NCI-H345 treated with DMSO at 0.1 percent for 48 hours (cell line): ENCODE measurements at regions not wholly inside any gene's neighbourhood (a gene's known extent, or its start where the extent isn't known, plus 50 kb on each side); places are given as distances from the start of the nearest gene placed in this dataset.
A peak's percentile ranks its signal among the peaks of the same experiment; 100 is the strongest.

Experiments
- DNase-seq: peaks from one replicate; lab custom pipeline; 2025; ENCODE audit not compliant: unreplicated experiment; lab: John Stamatoyannopoulos, UW

DNA sequence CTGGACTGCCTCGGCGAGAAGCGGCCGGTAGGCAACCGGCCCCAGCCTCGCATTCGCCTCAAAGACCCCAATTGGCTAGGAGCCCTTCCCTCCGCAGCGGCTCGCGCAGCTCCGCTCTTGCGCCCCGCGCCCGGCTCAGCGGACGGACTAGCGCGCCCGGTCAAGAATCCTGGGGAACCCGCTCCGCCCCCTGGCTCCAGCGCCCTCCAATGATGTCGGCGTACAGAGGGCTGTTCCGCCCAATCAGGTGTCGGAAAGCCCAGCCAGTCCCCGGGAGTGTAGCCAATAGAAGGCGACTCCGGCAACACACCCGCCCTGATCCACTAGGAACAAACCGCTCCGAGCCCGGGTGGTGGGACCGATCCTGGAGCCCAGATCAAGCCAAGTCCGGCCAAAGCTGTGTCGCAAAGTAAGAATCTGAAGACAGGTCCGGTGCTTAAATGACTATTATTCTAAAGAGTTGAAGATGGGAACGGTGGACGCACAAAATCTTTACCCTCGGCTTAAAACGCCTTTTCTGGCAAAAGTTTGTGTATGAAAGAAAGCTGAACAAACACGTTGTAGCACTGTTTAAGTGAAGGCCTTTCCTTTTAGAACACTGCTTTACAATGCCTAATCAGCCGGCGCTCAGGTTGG, 132.2 kb downstream of the OGFRL1 start:
- peak; percentile 83 for DNase-seq

DNA sequence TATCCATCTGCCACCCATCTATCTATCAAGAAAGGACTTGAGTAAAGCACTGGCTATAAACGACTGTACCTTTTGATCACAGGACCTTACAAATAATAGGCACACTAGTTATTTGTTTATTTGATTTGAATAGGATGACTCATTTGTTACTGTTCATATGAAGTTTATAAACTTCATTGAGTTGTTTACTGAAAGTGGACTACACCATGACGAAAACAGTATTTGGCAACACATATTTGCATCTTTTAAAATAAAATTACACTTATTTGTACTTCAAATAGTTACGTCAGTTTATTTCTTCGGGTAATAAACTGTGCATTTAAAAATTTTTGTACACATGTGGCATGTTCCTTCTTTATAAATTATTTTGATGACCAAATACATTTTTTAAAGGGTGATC, 133.0 kb downstream of the OGFRL1 start:
- no peak for DNase-seq

DNA sequence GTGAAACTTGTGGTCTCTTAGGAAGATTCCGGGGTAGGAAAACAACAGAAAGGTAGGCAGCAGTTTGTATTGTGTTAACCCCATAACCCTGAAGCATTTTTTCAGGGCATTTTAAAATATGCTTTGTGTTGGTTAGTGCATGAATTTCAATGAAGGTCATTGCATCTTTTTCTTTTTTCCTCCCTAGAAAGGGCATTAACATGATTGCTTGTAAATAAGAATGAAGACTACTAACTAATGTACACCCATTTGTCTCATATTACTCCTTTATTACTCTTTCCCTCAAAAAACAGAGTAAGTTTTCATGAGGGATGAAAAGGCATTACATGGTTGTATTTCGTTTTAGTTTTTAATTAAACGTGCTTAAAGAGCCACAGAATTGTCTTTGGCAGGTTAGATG, 141.4 kb downstream of the OGFRL1 start:
- DNase-seq, result no peak

DNA sequence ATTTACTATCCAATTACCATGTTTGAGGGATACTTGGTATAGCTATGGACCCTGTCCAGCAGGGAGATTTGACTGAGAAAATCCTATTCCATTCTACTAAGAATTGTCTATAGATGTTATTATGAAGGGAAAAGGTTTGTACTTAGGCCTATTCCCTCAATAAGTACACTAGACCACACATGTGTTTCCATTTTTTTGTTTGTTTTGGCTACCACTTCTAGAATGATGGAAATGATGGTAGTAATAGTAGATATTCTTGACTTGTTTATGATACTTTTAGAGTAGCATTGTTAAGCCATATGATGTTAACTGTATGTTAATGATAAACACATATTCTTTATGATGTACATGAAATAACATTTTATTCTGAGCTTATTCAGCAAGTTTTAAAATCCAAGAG, 144.8 kb downstream of the OGFRL1 start:
- DNase-seq, result no peak

DNA sequence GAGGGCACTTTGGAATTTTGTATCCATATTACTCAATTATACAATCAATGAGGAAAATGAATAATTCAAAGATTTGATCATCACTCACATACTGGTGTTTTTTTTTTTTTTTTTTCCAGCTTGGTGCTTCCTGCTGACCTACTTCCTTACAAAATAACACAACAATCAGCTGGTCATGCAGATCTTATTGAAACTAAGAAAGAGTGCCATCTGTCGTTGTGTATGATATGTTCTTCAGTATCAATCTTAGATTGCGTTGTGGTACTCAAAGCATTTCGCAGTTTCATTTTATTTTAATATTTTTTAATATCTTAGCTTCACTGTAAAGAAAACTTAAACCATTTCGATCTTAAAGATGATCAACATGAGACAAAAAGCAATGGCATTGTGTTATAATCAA, 155.6 kb downstream of the OGFRL1 start:
- no peak for DNase-seq

DNA sequence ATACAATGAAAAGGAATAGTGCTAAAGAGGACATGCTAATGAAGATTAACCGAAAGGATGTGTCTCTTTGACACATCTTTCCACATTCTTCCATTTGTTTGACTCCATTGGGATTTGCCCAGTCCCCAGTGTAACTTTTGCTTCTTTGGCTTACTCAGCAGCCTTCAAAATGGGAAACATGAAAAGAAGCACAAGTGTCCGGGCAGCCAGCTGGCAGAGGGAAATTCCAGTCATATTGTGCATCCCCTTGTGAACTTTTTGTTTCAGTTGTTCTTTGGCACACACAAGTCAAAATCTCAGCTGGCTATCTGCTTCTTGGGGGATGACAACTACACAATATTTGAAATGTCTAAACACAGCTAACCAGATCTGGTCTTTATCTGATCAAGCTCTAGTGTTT, 157.4 kb downstream of the OGFRL1 start:
- no peak for DNase-seq

DNA sequence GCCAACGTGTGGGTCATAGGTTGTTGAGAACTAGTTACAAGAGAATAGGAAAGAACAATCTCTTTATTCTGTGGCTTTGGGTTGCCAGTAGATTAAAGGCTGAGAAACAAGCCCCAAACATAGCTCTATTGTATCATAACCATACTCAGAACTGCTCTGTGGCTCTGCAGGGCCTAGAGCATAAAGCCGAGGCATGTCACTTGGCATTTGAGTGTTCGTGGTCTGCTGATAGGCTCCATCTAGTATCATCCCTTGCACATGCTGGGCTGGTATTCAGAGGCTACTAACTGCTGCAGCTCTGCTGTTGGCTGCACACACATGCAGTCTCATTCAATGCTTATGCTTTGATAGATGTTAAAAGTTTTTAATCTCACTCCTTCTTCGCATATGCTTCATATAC, 157.9 kb downstream of the OGFRL1 start:
- DNase-seq, result no peak

DNA sequence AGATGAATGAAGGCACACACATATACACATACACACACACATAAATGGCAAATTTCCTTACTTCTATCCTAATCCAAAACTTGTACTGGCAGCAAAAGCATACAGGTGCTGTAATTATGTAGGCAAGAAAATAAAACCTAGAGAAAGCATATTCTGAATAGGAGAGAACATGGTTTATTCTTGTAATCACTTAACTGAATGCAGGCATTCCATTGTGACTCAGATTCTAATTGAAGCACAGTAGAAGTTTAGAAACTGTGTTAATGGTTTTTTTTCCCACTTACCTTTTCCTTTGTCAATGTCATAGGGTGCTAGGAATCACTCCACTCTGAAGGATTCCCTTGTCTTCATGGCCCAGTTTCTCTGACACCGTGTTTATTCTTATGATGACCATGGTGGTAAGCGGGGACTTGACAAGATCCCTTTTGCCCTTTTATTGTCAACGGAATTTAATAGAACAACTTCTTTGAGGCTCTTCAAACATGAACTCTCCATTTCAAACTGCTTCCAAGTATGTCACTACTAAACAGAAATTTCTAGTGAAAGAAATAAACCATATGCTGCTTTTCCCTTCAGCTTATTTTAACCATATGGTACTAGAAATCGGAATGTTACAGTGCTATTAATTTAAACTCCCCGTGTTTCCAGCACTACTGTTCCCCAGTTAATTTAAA, 164.2 kb downstream of the OGFRL1 start:
- no peak for DNase-seq

DNA sequence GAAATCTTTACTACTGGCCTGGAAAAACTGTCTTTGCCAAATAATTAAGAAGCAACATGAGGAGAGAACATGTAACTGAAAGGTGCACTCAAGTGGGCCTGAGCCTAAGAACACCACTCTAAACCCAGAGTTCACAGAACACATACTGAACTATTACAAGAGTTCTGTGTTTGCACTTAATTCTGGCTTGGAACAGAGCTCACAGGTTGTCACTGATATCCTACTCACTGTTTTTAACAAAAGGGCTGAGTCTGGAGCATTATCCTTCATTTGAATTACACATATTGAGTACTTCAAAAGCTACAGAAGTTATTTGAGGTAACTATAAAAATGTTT, 164.7 kb downstream of the OGFRL1 start:
- DNase-seq, result no peak

DNA sequence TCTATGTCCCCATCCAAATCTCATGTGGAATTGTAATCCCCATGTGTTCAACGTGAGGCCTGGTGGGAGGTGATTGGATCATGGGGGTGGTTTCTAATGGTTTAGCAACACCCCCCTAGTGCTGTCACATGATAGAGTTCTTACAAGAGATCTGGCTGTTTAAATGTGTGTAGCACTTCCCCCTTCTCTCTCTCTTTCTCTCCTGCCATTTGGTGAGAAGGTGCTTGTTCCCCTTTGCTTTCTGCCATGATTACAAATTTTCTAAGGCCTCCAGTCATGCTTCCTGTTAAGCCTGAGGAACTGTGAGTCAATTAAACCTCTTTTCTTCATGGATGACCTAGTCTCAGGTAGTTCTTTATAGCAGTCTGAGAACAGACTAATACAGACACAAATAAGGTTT, 165.4 kb downstream of the OGFRL1 start:
- no peak for DNase-seq

DNA sequence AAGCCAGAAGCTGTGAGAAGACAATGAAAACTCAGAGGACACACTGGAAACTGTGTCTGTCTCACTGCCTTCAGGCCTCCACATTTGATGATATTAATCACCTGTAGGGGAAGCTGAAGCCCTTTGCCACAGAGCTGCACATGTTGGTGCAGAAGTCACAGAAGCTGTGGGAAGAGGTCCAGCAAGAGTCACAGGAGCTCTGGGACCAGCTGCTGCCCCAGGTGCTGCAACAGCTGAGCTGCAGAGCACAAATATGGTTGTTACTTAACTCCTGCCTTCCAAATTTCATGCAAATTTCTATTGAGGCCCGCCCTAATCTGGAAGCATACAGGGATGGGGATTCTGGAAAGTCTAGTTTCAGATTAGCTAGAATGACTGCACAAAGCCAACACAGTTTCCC, 169.3 kb downstream of the OGFRL1 start:
- no peak for DNase-seq

DNA sequence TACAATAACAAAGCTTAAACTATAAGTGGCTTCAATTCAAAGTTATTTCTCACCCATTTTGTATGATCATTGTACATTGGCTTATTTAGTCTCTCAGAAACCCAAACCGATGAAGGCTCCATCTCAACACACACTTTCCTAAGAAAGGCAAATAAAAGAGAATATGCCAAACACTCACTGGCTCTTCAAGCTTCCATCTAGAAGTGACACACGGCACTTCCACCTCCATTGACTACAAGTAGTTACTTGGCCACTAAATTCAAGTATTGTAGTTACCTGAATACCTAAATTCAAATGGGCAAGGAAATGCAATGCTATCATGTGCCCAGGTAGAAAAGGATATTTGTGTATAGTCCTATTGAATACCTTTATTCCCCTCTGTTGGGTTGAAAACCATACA, 170.6 kb downstream of the OGFRL1 start:
- peak; percentile 45 for DNase-seq

DNA sequence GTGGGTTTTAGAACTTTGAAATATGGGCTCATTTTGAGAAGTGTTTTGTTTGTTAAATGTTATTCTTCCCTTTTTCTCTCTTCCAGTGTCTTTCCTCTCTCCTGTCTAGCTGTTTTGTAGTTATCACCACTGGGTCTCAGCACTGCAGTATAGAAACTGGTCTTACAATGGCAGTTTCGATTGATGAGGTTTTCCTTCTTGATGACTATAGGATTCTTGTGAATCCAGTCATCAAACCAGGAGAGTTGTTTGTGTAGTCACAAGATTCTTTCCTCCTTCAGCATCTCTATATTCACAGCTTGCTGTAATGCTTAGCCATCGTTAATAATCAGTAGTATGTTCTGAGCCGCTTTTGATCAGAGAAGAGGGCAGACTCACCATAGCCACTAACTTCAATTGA, 172.3 kb downstream of the OGFRL1 start:
- DNase-seq, result no peak

DNA sequence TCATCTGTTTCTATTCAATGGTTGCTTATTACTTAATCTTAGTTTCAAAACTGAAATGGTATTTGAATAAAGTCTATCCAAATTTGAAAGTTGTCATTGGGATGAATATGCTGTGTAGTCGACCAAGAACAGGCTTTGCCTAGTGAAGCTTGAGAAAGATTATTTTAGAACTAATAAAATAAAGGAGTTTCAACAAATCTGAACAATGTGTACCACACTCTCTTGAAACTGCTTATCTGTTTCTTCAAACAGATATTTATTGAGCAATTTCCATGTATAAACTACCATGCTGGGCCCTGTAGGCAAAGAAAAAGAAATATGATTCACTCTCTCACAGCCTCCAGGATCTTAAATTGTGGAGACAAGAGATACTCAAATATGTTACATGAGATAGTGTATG, 174.4 kb downstream of the OGFRL1 start:
- DNase-seq, result no peak

DNA sequence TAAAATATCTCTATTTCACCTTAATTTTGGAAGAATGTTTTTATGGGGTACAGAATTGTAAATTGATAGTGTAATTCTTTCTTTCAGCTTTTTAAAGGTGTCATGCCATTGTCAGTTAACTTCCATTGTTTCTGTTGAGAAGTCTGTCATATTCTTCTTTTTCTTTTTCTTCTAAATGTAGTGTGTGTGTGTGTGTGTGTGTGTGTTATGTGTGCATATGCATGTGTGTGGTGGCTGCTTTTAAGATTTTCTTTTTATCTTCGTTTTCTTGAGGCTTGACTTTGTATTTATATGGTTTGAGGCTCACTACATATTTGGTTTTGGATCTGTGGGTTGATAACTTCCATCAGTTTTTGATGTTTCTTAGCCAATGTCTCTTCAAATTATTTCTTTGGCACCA, 176.5 kb downstream of the OGFRL1 start:
- no peak for DNase-seq

DNA sequence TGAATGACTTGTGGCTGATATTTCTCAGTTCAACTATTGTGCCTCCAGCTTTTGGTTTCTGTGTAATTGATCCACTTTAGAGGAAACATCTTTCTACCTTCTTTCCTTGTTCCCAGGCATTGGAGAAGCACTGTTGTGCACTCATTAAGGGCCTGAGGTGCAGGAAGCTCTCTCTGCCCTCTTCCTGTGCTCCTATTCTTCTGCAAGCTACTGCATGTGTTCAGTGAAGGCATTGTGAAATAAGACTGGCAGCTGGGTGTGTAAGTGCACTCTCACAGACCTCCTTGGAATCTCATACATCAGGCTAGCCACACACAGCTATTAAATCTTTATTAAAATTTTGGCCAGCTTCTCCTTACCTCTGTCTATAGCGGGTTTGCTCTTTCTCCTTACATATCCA, 177.8 kb downstream of the OGFRL1 start:
- no peak for DNase-seq

DNA sequence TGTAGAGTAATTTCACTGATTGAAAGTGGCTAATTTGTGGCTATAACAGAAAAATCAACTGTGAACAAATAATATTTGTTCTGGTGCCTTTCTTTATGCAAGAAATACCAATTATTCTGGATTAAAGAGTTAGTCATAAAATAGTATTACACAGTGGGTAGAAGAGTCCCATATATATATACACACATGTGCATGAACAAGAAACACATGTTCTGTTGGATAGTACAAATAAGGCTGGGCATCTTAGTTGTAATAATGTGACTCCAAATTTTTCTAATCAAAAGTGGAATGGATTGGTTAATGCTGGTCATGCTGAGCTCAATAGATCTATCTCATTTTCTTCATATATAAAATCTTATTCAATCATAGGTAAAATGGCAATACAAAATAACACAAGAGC, 179.4 kb downstream of the OGFRL1 start:
- DNase-seq, result no peak

DNA sequence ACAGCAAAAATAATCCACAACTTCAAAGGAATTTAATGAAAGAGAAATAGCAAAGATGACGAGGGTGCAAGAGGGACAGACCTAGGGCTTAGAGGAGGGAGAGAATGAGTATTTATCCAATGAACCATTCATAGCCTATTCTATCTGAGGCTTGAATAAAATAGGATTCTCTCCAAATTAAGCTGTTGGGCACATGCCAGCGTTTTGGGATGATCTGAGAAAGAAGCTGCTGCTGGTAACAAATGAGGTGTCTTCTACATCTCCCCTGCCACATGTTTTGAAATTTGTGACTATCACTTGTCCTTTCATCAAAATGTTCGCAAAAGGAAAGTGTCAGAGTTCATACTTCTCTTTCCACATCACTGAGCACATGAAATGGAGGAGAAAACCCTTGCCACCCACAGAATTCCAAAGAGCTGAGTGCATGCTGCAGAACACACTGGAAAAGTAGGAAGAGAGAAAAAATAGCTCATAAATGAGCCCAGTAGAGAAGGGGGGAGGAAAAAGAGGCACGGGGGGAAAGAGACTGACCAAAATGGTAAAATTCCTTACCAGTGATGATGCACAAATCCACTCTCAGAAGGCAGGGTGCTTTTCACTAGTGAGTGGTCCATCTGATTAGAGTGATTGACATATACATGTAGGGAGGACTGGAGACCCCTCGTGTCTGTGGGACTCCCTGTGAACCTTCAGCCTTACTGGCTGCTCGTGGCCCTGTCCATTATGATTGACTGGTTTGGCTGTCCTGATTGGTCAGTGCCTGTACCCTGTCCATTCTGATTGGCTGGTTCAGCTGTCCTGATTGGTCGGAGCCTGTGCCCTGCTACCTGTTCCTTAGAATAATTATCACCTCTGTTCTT, 180.5 kb downstream of the OGFRL1 start:
- DNase-seq, result no peak

DNA sequence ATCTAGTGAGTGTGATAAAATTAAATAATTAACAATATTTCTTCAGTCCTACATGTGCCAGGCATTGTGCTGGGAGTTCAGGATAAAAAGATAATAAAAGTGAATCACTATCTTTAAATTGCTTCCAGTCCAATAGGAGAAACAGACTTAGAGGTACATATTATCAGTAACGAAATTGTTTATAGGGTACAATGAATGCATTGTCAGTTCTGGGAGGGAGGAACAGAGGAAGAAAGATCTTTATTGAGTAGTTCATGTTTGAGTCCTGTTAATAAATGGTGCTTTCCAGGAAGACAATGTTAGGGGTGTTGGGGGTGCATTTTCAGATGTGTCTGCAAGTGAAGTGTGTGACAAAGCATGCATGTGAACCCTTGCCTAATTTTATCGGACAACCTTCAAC, 183.1 kb downstream of the OGFRL1 start:
- no peak for DNase-seq

DNA sequence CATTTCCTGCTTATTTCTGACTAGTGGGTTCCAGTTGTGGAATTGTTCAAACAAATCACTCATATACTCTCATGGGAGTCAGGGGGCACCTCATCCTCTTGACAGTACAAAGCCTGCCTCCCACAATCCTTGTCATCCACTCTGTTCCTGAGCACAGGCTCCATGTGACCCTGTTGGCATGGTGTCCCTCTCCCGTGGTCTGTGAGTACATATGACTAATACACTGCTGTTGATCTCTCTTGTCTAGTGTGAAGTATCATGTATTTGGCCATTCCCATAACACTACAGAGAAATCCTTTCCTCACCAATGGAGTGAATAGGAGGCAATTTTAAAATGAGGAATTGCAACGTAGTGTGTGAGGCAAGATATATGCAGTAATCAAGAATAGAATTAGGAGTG, 185.3 kb downstream of the OGFRL1 start:
- no peak for DNase-seq

DNA sequence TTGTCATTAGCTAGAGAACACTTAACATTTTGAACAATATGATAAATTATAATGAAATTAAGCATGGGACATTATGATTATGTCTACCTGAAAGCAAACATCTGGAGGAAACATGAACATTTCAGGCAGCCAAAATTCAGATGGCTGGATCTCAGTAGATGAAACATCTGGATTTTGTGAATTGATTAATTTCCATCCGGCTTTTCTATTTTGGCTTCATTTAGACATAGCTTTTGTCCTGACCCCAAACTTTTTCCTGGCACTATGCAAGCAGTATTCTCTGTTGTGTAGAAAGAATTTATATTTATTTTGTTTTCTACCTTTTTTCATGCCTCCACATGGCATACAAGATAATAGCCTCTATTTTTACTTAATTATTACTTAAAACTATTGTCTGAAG, 186.3 kb downstream of the OGFRL1 start:
- no peak for DNase-seq

DNA sequence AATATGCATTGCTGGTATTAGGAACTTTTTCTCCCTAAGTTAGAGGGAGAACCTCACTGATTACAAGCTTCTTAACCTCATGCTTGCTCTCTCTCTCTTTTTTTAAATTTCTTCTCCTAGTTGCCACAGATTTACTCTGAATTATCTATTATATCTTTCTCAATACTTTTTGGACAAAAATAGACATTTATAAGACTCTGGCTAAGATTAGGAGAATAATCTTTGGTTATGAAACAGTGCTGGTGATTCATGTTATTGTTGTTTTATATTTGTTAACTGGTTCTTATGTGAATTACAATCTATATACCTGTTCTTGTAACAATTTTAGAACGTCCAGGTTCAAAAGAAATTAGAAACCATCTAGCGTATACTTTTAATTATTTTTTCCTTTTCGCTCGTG, 187.8 kb downstream of the OGFRL1 start:
- no peak for DNase-seq
